Calu3 (cell line): ENCODE measurements at regions not wholly inside any gene's neighbourhood (a gene's known extent, or its start where the extent isn't known, plus 50 kb on each side); places are given as distances from the start of the nearest gene placed in this dataset.

Experiments
- BruUV-seq: library from RNA; stranded (reverse); fragments of 400-500 nt; replicated peaks from 2 replicates; lab custom pipeline; 2021; lab: Mats Ljungman, UMichigan
- CTCF ChIA-PET: fragments of 300-600 bp; sonication (Branson Sonifier 250); formaldehyde crosslinking; loops from one replicate; lab custom pipeline; 2022; ENCODE audit warnings: antibody characterized with exemption; lab: Charles Lee
- DNase-seq: peaks from one replicate; pipeline ENCODE4 v3.0.0; 2022
- H3K27ac Mint-ChIP-seq: one replicate; pipeline ENCODE4 v1.8.0; 2022; ENCODE audit warnings: mixed read lengths; ENCODE audit not compliant: unreplicated experiment
- H3K27me3 Mint-ChIP-seq: one replicate; pipeline ENCODE4 v1.8.0; 2022; ENCODE audit warnings: mixed read lengths; ENCODE audit not compliant: unreplicated experiment
- H3K36me3 Mint-ChIP-seq: one replicate; pipeline ENCODE4 v1.8.0; 2022; ENCODE audit warnings: mild to moderate bottlenecking, moderate library complexity, mixed read lengths; ENCODE audit not compliant: insufficient read depth, unreplicated experiment
- H3K4me1 Mint-ChIP-seq: one replicate; pipeline ENCODE4 v1.8.0; 2022; ENCODE audit warnings: mild to moderate bottlenecking, low read depth, mixed read lengths; ENCODE audit not compliant: unreplicated experiment
- H3K4me3 Mint-ChIP-seq: one replicate; pipeline ENCODE4 v1.8.0; 2022; ENCODE audit warnings: mild to moderate bottlenecking, low read depth, moderate library complexity, mixed read lengths; ENCODE audit not compliant: unreplicated experiment
- H3K9me3 Mint-ChIP-seq: one replicate; pipeline ENCODE4 v1.8.0; 2022; ENCODE audit warnings: low read depth, mixed read lengths; ENCODE audit not compliant: unreplicated experiment
- CTCF ChIP-seq: fragments of 200-600 bp; IDR thresholded peaks from one replicate; pipeline ENCODE4 v1.8.0; 2022; ENCODE audit warnings: antibody characterized with exemption; ENCODE audit not compliant: unreplicated experiment
- intact Hi-C: fragments of 100-400 bp; cut with micrococcal nuclease; formaldehyde crosslinking; loops from one replicate; pipeline ENCODE4 v1.10.0; 2022; ENCODE audit not compliant: unreplicated experiment

GRCh38 chr16:86965331-86965730 is 351.9 kb downstream of the C16orf95 start:
- Mint-ChIP-seq H3K27ac (no peak overlapping the region), H3K9me3 (no peaks in the 10 kb centered on the region), H3K4me1 (no peaks in the 10 kb centered on the region), H3K4me3 (no peak overlapping the region), H3K36me3 (no peaks in the 10 kb centered on the region), H3K27me3 (peaks cover 98% of the 10 kb centered on the region)
- CTCF ChIA-PET: no interaction called here
- intact Hi-C loops: no loop called here
- TF ChIP-seq CTCF: no peak
- BruUV-seq: no TSS peak
- DNase-seq: no peak

DNA sequence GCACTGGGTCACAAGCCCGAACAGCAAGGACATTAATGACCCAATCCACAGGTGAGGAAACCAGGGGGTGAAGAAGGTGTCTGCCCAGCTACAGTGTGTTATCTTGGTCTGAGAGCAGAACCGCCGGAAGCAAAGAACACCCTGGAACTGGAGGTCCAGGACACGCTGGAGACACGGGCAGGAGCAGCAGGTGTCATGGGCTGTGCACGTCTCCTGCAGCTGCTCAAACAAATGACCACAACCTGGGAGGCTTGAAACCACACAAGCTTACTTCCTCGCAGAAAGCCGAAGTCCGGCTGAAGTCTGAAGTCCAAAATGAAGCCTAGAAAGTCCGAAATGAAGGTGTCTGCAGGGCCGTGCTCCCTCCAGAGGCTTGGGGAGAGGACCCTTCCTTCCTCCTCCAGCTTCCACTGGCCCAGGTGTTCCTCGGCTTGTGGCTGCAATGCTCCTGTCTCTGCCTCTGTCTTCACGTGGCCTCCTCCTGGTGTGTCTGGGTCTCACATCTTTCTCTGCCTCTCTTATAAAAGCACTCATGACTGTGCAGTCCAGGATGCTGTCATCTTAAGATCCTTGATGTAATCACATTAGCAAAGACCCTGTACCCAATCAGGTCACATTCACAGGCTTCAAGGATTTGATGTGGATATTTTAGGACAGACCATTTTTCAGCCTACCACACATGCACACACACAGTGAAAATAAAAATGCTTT is 351.2 kb downstream of the C16orf95 start:
- no peak overlapping the region for H3K27ac Mint-ChIP-seq
- H3K36me3 Mint-ChIP-seq: no peaks in the 10 kb centered on the region
- H3K27me3 Mint-ChIP-seq: peaks cover 98% of the 10 kb centered on the region
- H3K4me1 Mint-ChIP-seq: no peaks in the 10 kb centered on the region
- no TSS peak for BruUV-seq
- intact Hi-C loops: no loop called here
- CTCF ChIA-PET: no interaction called here
- H3K9me3 Mint-ChIP-seq: no peaks in the 10 kb centered on the region
- TF ChIP-seq CTCF: no peak
- DNase-seq: no peak
- H3K4me3 Mint-ChIP-seq: no peak overlapping the region

- CTCF ChIA-PET: no interaction called here
- Mint-ChIP-seq H3K9me3 (no peaks in the 10 kb centered on the region), H3K27ac (no peak overlapping the region), H3K4me3 (no peak overlapping the region), H3K4me1 (no peaks in the 10 kb centered on the region), H3K27me3 (peaks cover 98% of the 10 kb centered on the region), H3K36me3 (no peaks in the 10 kb centered on the region)
- intact Hi-C loops: no loop called here
- BruUV-seq: no TSS peak
- TF ChIP-seq CTCF: no peak
- no peak for DNase-seq
Observed at GRCh38 chr16:86966777-86967176, 350.4 kb downstream of the C16orf95 start.

DNA sequence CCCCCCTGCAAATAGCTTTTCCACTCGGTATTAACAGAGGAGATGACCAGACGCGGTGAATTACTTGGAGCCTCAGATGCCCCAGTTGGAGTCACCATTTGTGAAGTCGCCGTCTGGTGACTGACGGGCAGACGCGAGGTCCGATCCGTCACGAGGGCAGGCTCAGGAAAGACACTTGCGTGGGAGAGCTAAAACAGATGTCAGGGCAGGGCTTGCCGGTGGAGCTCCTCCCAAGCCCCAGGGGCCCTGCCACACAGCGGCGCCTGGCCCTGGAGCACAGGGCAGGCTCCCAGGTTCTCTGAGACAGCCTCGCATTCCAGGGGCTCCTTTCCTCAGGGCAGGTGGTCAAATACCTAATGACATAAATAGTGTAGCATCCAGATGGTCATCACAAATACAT is 348.3 kb downstream of the C16orf95 start:
- no peaks in the 10 kb centered on the region for H3K36me3 Mint-ChIP-seq
- no peaks in the 10 kb centered on the region for H3K9me3 Mint-ChIP-seq
- CTCF ChIA-PET: no interaction called here
- no TSS peak for BruUV-seq
- H3K27ac Mint-ChIP-seq: no peak overlapping the region
- H3K4me3 Mint-ChIP-seq: no peak overlapping the region
- DNase-seq: no peak
- TF ChIP-seq CTCF: no peak
- intact Hi-C loops: no loop called here
- H3K4me1 Mint-ChIP-seq: no peaks in the 10 kb centered on the region
- H3K27me3 Mint-ChIP-seq: peaks cover 98% of the 10 kb centered on the region
